Sigmoid colon (tissue), 6 donors: ENCODE measurements at regions not wholly inside any gene's neighbourhood (a gene's known extent, or its start where the extent isn't known, plus 50 kb on each side); places are given as distances from the start of the nearest gene placed in this dataset.

Experiments used
- DNase-seq: peaks from one replicate; pipeline ENCODE4 v3.0.0-alpha.2; 2019
- H3K27ac ChIP-seq, 4 donors: fragments of 200-600 bp; sonication (generic); one replicate each; pipeline ENCODE4 v1.5.1; 2016 to 2019; ENCODE audit warnings: mild to moderate bottlenecking in 1 of 4
- H3K27me3 ChIP-seq, 3 donors: fragments of 200-600 bp; sonication (generic); one replicate each; pipeline ENCODE4 v1.5.1; 2019; ENCODE audit warnings: mild to moderate bottlenecking in 1 of 3
- H3K36me3 ChIP-seq, 4 donors: fragments of 200-600 bp; sonication (generic); one replicate each; pipeline ENCODE4 v1.5.1; 2016 to 2019
- H3K4me1 ChIP-seq, 4 donors: fragments of 200-600 bp; sonication (generic); one replicate each; pipeline ENCODE4 v1.5.1; 2017 to 2019
- H3K4me3 ChIP-seq, 4 donors: fragments of 200-600 bp; sonication (generic); one replicate each; pipeline ENCODE4 v1.5.1; 2017 to 2019; ENCODE audit warnings: mild to moderate bottlenecking in 2 of 4, moderate library complexity in 1 of 4
- H3K9me3 ChIP-seq, 4 donors: fragments of 200-600 bp in 3 of 4; sonication (generic) in 3 of 4; one replicate each; pipeline versions ENCODE4 v1.5.1 to v1.6.1; 2013 to 2019
- EP300 ChIP-seq, 4 donors: sonication (generic); formaldehyde crosslinking; IDR thresholded peaks; one replicate each; pipeline ENCODE4 v1.6.1; 2017; ENCODE audit warnings: antibody characterized with exemption in 4 of 4
- POLR2A ChIP-seq, 2 donors: fragments of 450-650 bp; IDR thresholded peaks; one replicate each; pipeline ENCODE4 v1.6.1; 2016; ENCODE audit warnings: antibody characterized with exemption in 2 of 2, mild to moderate bottlenecking in 2 of 2, moderate library complexity in 2 of 2
- POLR2AphosphoS5 ChIP-seq, 4 donors: sonication (generic); formaldehyde crosslinking; IDR thresholded peaks; one replicate each; pipeline ENCODE4 v1.6.1; 2017; ENCODE audit warnings: antibody characterized with exemption in 4 of 4
- WGBS, 2 donors: extraction: QIAGEN DNeasy Blood & Tissue Kit; methylation state at CpG; one replicate each; pipeline ENCODE4 v1.1.7; 2013; 5-methylcytosine and 5-hydroxymethylcytosine counted together
- intact Hi-C: fragments of 100-400 bp; cut with DNase I; formaldehyde crosslinking; loops from one replicate; pipeline ENCODE4 v1.15.1; 2023
- TF ChIP-seq, protein P1 (sequence below), 4 experiments: fragments of 450-650 bp in 3 of 4; fragments of 200-600 bp in 1 of 4; IDR thresholded peaks; one replicate each; pipeline ENCODE4 v1.5.1; 2016 to 2019; ENCODE audit warnings: antibody characterized with exemption in 4 of 4, mild to moderate bottlenecking in 3 of 4, moderate library complexity in 2 of 4
- donor health status: healthy with polysubstance abuse.
- donor health status: healthy.

GRCh38 chr7:126202177-126202576, 1050.6 kb downstream of the GRM8 start:
- Histone ChIP-seq H3K9me3 (no peaks in the 10 kb centered on the region), H3K4me3 (no peak overlapping the region), H3K27ac (no peak overlapping the region), H3K36me3 (no peaks in the 10 kb centered on the region), H3K27me3 (no peaks in the 10 kb centered on the region), H3K4me1 (no peaks in the 10 kb centered on the region)
- intact Hi-C loops, result no loop called here
- no peak for DNase-seq
- TF ChIP-seq, protein P1, sequence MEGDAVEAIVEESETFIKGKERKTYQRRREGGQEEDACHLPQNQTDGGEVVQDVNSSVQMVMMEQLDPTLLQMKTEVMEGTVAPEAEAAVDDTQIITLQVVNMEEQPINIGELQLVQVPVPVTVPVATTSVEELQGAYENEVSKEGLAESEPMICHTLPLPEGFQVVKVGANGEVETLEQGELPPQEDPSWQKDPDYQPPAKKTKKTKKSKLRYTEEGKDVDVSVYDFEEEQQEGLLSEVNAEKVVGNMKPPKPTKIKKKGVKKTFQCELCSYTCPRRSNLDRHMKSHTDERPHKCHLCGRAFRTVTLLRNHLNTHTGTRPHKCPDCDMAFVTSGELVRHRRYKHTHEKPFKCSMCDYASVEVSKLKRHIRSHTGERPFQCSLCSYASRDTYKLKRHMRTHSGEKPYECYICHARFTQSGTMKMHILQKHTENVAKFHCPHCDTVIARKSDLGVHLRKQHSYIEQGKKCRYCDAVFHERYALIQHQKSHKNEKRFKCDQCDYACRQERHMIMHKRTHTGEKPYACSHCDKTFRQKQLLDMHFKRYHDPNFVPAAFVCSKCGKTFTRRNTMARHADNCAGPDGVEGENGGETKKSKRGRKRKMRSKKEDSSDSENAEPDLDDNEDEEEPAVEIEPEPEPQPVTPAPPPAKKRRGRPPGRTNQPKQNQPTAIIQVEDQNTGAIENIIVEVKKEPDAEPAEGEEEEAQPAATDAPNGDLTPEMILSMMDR (IDR thresholded peaks at IDR 0.05), result no peak
- no peak for TF ChIP-seq POLR2AphosphoS5 (IDR thresholded peaks at IDR 0.05)
- TF ChIP-seq EP300 (IDR thresholded peaks at IDR 0.05), result no peak
- 83 to 97% methylated on average over 1 of the region's 1 CpG for WGBS, 2 donors

- Histone ChIP-seq H3K4me3 (no peak overlapping the region), H3K36me3 (no peaks in the 10 kb centered on the region), H3K27me3 (no peaks in the 10 kb centered on the region), H3K27ac (no peak overlapping the region), H3K9me3 (peaks cover 0 to 3% (median 0%) of the 10 kb centered on the region in 4 donors), H3K4me1 (no peaks in the 10 kb centered on the region)
- WGBS, 2 donors, result 72% methylated on average over 7 of the region's 7 CpGs
- DNase-seq, result no peak
- intact Hi-C loops, result no loop called here
- TF ChIP-seq POLR2A (IDR thresholded peaks at IDR 0.05) (no peak), EP300 (IDR thresholded peaks at IDR 0.05) (no peak), POLR2AphosphoS5 (IDR thresholded peaks at IDR 0.05) (no peak)
- TF ChIP-seq, protein P1 (IDR thresholded peaks at IDR 0.05), result no peak
These were observed 1066.7 kb downstream of the GRM8 start for GRCh38 chr7:126185959-126186580.

DNA sequence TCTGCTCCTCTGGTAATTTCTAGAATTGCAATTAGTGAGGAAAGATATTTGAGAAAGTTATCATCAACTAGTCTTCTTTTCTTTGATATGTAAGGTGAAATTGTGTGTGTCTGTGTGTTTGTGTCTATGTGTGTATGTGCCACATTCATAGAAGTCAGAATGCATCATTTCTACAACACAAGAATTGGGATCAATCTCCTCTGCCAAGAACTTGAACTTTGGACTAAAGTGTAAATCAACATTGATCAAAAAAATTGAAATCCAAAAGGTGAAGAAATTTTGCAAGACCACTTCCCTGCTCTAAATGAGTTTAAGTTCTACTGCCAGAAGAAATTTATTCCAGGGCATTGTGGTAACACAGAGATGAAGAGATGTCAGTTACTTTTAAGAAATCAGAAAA, 1072.8 kb downstream of the GRM8 start:
- Histone ChIP-seq H3K4me1 (no peaks in the 10 kb centered on the region), H3K27me3 (no peaks in the 10 kb centered on the region), H3K36me3 (no peaks in the 10 kb centered on the region), H3K27ac (no peak overlapping the region), H3K4me3 (no peak overlapping the region), H3K9me3 (no peaks in the 10 kb centered on the region)
- TF ChIP-seq EP300 (IDR thresholded peaks at IDR 0.05) (no peak), POLR2AphosphoS5 (IDR thresholded peaks at IDR 0.05) (no peak), POLR2A (IDR thresholded peaks at IDR 0.05) (no peak)
- TF ChIP-seq, protein P1 (IDR thresholded peaks at IDR 0.05), result no peak
- intact Hi-C loops, result no loop called here
- no peak for DNase-seq

DNA sequence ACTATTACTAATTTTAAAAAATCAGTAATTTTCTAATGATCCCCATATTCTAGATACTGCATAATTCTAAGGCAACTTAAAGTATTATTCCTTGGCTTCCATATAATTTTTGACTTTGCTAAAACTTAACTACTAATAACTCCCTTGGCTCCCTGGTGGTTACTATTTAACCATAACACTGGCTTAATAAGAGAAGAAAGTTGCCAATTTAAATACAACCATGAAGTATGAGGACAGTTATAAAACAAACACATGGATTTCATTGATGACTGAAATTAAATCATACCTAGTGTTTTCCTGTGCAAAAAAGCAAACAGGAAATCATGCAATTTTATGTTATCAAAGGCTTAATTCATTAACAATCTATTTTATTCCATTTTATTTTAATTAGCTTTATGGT, 1073.9 kb downstream of the GRM8 start:
- H3K27me3 ChIP-seq, result no peaks in the 10 kb centered on the region
- TF ChIP-seq, protein P1 (IDR thresholded peaks at IDR 0.05), result no peak
- H3K4me1 ChIP-seq, result no peaks in the 10 kb centered on the region
- H3K9me3 ChIP-seq, result no peaks in the 10 kb centered on the region
- H3K27ac ChIP-seq, result no peak overlapping the region
- no peaks in the 10 kb centered on the region for H3K36me3 ChIP-seq
- intact Hi-C loops, result no loop called here
- DNase-seq, result no peak
- H3K4me3 ChIP-seq, result no peak overlapping the region

- Histone ChIP-seq H3K27me3 (no peaks in the 10 kb centered on the region), H3K36me3 (no peaks in the 10 kb centered on the region), H3K4me3 (no peak overlapping the region), H3K9me3 (no peaks in the 10 kb centered on the region), H3K4me1 (no peaks in the 10 kb centered on the region), H3K27ac (no peak overlapping the region)
- WGBS, 2 donors, result 73 to 74% methylated on average over 1 of the region's 1 CpG
- no peak for DNase-seq
- intact Hi-C loops, result no loop called here
- TF ChIP-seq POLR2A (IDR thresholded peaks at IDR 0.05) (no peak), POLR2AphosphoS5 (IDR thresholded peaks at IDR 0.05) (no peak), EP300 (IDR thresholded peaks at IDR 0.05) (no peak)
- TF ChIP-seq, protein P1 (IDR thresholded peaks at IDR 0.05), result no peak
These were observed 1075.0 kb downstream of the GRM8 start for GRCh38 chr7:126177782-126178181.
